ENCODE measurements at regions not wholly inside any gene's neighbourhood (a gene's known extent, or its start where the extent isn't known, plus 50 kb on each side); places are given as distances from the start of the nearest gene placed in this dataset.

DNA sequence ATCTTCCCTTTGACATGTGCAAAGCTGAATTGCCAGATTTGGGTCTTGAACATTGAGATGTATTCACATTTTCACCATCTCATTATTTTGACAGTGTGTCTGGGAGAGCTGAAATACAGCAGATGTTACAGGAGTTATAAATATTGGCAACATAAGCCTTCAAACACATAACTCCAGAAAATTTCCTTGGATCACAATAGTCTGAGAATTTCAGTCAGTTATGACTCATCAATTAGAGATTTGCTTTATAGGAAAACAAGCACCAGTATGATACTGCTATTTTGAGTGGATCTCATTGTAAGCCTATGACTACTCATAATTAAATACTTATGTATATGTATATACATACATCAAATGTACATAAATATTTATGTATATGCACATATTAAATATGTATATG, 1171.8 kb downstream of the AMY1C start (continued):
- TF ChIP-seq, protein P1, sequence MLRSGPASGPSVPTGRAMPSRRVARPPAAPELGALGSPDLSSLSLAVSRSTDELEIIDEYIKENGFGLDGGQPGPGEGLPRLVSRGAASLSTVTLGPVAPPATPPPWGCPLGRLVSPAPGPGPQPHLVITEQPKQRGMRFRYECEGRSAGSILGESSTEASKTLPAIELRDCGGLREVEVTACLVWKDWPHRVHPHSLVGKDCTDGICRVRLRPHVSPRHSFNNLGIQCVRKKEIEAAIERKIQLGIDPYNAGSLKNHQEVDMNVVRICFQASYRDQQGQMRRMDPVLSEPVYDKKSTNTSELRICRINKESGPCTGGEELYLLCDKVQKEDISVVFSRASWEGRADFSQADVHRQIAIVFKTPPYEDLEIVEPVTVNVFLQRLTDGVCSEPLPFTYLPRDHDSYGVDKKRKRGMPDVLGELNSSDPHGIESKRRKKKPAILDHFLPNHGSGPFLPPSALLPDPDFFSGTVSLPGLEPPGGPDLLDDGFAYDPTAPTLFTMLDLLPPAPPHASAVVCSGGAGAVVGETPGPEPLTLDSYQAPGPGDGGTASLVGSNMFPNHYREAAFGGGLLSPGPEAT (IDR thresholded peaks at IDR 0.05; ENCODE audit: low read depth) = no peak
- TF ChIP-seq MAX (IDR thresholded peaks at IDR 0.05; ENCODE audit: low read depth, low read length) (no peak), NRF1 (conservative IDR thresholded peaks at IDR 0.05; ENCODE audit: low read depth, low read length) (no peak)

- TF ChIP-seq, protein P2, sequence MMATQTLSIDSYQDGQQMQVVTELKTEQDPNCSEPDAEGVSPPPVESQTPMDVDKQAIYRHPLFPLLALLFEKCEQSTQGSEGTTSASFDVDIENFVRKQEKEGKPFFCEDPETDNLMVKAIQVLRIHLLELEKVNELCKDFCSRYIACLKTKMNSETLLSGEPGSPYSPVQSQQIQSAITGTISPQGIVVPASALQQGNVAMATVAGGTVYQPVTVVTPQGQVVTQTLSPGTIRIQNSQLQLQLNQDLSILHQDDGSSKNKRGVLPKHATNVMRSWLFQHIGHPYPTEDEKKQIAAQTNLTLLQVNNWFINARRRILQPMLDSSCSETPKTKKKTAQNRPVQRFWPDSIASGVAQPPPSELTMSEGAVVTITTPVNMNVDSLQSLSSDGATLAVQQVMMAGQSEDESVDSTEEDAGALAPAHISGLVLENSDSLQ (IDR thresholded peaks at IDR 0.05) = peak; percentile 85
- no peak for TF ChIP-seq TCF7 (IDR thresholded peaks at IDR 0.05; ENCODE audit: borderline replicate concordance)
- no TSS peak for BruUV-seq (replicated peaks)
- RAD21 ChIA-PET (ENCODE audit: unreplicated experiment) = interaction anchor here (1.2 kb wide), 1 partner anchor 59 kb away, joined by 3 read pairs; no protein-coding TSS in a partner anchor
- Histone ChIP-seq H4K20me1 (ENCODE audit: control insufficient read depth, insufficient read depth) (no peaks in the 10 kb centered on the region), H3K4me1 (ENCODE audit: control insufficient read depth, insufficient read depth, low read length) (no peaks in the 10 kb centered on the region), H3K9ac (ENCODE audit: control insufficient read depth, insufficient read depth, low read length) (no peak overlapping the region), H3K79me2 (ENCODE audit: control insufficient read depth, insufficient read depth, low read length) (no peaks in the 10 kb centered on the region), H3K27me3 (replicated peaks in 1 of 2; ENCODE audit: control insufficient read depth in 2 of 2, insufficient read depth in 2 of 2, low read length in 1 of 2) (no peaks in the 10 kb centered on the region), H3K4me2 (ENCODE audit: control insufficient read depth, insufficient read depth) (no peak overlapping the region), H3K4me3 (no peak overlapping the region), H2AFZ (ENCODE audit: control insufficient read depth, low read depth, low read length) (no peak overlapping the region), H3K36me3 (ENCODE audit: control insufficient read depth in 2 of 2, insufficient read depth in 2 of 2, low read length in 1 of 2) (no peaks in the 10 kb centered on the region), H3K27ac (ENCODE audit: control insufficient read depth, insufficient read depth) (no peak overlapping the region), H3K9me3 (replicated peaks; ENCODE audit: control insufficient read depth, insufficient read depth, low read length) (no peaks in the 10 kb centered on the region)
- WGBS (ENCODE audit: insufficient coverage, insufficient replicate concordance, low lambda C conversion rate, missing lambda C conversion rate) = 9% methylated on average over 7 of the region's 7 CpGs
- DNase-seq (ENCODE audit: low read depth, low spot score) = no peak
- SMC1A ChIA-PET (ENCODE audit: uncharacterized antibody, unreplicated experiment) = interaction anchor here (1.0 to 1.7 kb wide), 3 partner anchors 9 to 105 kb away, joined by 3 to 8 read pairs (median 4); no protein-coding TSS in a partner anchor
- CTCF ChIA-PET = interaction anchor here (1.1 kb wide), 1 partner anchor 14 kb away, joined by 3 read pairs; no protein-coding TSS in a partner anchor
- in situ Hi-C loops (cut with MboI) (no loop called here), intact Hi-C loops (cut with micrococcal nuclease; ENCODE audit: unreplicated experiment) (no loop called here)
- POLR2A ChIA-PET = no interaction called here
- ATAC-seq = peak; percentile 57
- FAIRE-seq = no peak
Observed at GRCh38 chr1:104923075-104923474, 1173.4 kb downstream of the AMY1C start.

Data from GM12878 (cell line).